ENCODE measurements at regions not wholly inside any gene's neighbourhood (a gene's known extent, or its start where the extent isn't known, plus 50 kb on each side); places are given as distances from the start of the nearest gene placed in this dataset.
"Not testable (repeated sequence)": the region's sequence is repeated elsewhere in the genome, so short reads cannot be mapped to it uniquely, and the experiment has no call there.

GRCh38 chrY:19644889-19645638 lies 99.5 kb downstream of the KDM5D start:
- CTCF ChIA-PET: no interaction called here
- Mint-ChIP-seq H3K27ac (no peak overlapping the region), H3K36me3 (no peaks in the 10 kb centered on the region), H3K4me1 (no peaks in the 10 kb centered on the region), H3K9me3 (ENCODE audit: low read depth) (no peaks in the 10 kb centered on the region), H3K4me3 (no peak overlapping the region), H3K27me3 (no peaks in the 10 kb centered on the region)
- DNase-seq (no peak), ATAC-seq (no peak)

- no peak for ATAC-seq
- Mint-ChIP-seq H3K4me3 (no peak overlapping the region), H3K27ac (no peak overlapping the region), H3K9me3 (ENCODE audit: low read depth) (no peaks in the 10 kb centered on the region), H3K36me3 (peaks cover 1% of the 10 kb centered on the region), H3K27me3 (no peaks in the 10 kb centered on the region), H3K4me1 (no peaks in the 10 kb centered on the region)
- CTCF ChIA-PET: no interaction called here
- DNase-seq: no peak
These were observed 106.7 kb downstream of the KDM5D start for GRCh38 chrY:19637651-19638347.

DNA sequence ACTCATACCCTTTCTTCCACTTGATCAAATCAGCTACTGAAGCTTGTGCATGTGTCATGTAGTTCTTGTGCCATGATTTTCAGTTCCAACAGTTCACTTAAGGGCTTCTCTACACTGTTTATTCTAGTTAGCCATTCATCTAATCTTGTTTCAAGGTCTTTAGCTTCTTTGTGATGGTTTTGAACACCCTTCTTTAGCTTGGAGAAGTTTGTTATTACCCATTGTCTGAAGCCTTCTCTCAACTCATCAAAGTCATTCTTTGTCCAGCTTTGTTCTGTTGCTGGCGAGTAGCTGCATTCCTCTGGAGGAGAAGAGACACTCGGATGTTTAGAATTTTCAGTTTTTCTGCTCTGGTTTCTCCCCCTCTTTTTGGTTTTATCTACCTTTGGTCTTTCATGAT lies 115.6 kb downstream of the KDM5D start:
- H3K4me3 Mint-ChIP-seq: no peak overlapping the region
- no peak overlapping the region for H3K27ac Mint-ChIP-seq
- CTCF ChIA-PET: no interaction called here
- H3K4me1 Mint-ChIP-seq: no peaks in the 10 kb centered on the region
- no peaks in the 10 kb centered on the region for H3K9me3 Mint-ChIP-seq (ENCODE audit: low read depth)
- H3K36me3 Mint-ChIP-seq: no peaks in the 10 kb centered on the region
- DNase-seq (no peak), ATAC-seq (no peak)
- no peaks in the 10 kb centered on the region for H3K27me3 Mint-ChIP-seq

DNA sequence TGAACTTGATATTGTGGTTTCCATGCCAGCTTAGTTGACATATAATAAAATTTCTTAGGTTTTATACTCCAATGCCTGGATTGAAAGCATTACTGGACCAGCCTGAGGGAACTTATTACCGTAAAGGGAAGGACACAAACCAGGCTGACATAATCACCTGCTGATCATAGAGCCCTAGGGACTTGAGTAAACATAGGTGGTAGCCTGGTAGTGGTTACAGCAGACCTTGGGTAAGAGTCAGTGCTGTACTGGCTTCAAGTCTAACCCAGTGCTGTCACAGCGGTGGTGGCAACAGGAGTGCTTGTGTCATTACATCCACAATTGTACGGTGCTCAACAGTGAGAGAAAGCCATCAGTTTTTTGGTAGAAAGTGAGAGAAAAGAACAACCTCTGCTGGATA lies 122.1 kb downstream of the KDM5D start:
- Mint-ChIP-seq H3K4me3 (no peak overlapping the region), H3K9me3 (ENCODE audit: low read depth) (no peaks in the 10 kb centered on the region), H3K4me1 (no peaks in the 10 kb centered on the region), H3K27me3 (no peaks in the 10 kb centered on the region), H3K27ac (no peak overlapping the region), H3K36me3 (no peaks in the 10 kb centered on the region)
- DNase-seq (no peak), ATAC-seq (no peak)
- CTCF ChIA-PET: no interaction called here

DNA sequence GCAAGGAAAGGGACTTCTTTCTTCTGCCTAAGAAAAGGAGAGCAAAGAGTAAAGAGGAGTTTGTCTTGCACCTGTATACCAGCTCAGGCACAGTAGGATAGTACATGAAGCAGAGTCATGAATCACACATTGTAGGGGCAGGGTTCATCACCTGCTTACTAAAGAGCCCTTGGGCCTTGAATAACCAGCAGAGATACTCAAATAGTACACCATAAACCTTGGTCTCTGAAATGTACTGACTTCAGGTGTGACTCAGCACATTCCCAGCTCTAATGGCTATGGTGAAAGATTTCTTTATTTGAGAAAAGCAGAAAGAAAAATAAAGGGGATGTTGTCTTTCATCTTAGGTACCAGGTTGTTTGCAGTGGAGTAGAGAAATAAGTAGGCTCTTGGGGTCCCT lies 122.8 kb downstream of the KDM5D start:
- DNase-seq (no peak), ATAC-seq (no peak)
- no peak overlapping the region for H3K4me3 Mint-ChIP-seq
- H3K4me1 Mint-ChIP-seq: no peaks in the 10 kb centered on the region
- H3K36me3 Mint-ChIP-seq: no peaks in the 10 kb centered on the region
- H3K9me3 Mint-ChIP-seq (ENCODE audit: low read depth): no peaks in the 10 kb centered on the region
- no peaks in the 10 kb centered on the region for H3K27me3 Mint-ChIP-seq
- no peak overlapping the region for H3K27ac Mint-ChIP-seq
- CTCF ChIA-PET: no interaction called here

DNA sequence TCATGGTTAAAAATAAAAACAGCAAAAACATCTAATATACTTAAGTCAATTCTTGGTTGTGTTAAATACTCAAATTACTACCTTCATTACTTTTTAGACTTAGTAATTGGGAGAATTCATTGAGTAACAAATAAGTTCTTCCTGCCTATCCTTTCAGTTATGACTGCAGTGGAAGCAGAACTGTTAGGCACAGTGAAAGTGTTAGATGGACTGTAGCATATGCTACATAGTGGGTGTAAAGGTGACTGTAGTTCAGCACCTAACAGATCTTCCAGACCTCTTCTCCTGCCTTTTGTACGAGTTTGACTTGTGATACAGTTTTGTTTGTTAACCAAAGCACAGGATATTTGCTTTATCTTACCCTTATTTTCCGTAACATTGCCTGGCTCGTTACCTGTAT lies 143.4 kb downstream of the KDM5D start:
- Mint-ChIP-seq H3K36me3 (peaks cover 26% of the 10 kb centered on the region), H3K27me3 (no peaks in the 10 kb centered on the region), H3K27ac (no peak overlapping the region), H3K4me1 (peaks cover 6% of the 10 kb centered on the region), H3K9me3 (ENCODE audit: low read depth) (no peaks in the 10 kb centered on the region), H3K4me3 (no peak overlapping the region)
- DNase-seq: no peak
- CTCF ChIA-PET: no interaction called here
- no peak for ATAC-seq

GRCh38 chrY:19600711-19601110 lies 143.8 kb downstream of the KDM5D start:
- peaks cover 6% of the 10 kb centered on the region for H3K4me1 Mint-ChIP-seq
- H3K27ac Mint-ChIP-seq: no peak overlapping the region
- no peak for ATAC-seq
- H3K36me3 Mint-ChIP-seq: peaks cover 30% of the 10 kb centered on the region
- H3K4me3 Mint-ChIP-seq: no peak overlapping the region
- H3K27me3 Mint-ChIP-seq: no peaks in the 10 kb centered on the region
- DNase-seq: no peak
- H3K9me3 Mint-ChIP-seq (ENCODE audit: low read depth): no peaks in the 10 kb centered on the region
- CTCF ChIA-PET: no interaction called here

DNA sequence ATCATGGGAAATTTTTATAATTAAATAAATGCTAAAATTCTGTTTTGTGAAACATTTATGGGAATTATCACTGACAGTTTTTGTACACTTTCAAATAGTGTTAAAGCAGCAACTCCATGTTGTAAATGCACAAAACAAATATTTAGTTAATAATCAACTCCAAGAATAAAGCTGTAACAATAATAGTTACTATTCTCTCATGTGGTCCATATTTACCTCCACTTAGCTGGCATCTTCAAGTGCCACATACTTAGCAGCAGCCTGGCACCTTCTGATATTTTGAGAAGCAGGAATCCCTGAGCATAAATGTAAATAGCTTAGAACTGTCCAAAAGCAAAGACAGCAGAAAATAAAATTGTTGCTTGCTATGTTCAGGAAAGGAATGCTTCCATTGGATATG lies 154.3 kb downstream of the KDM5D start:
- DNase-seq: no peak
- Mint-ChIP-seq H3K4me1 (peaks cover 2% of the 10 kb centered on the region), H3K9me3 (ENCODE audit: low read depth) (no peaks in the 10 kb centered on the region), H3K36me3 (peaks cover 18% of the 10 kb centered on the region), H3K27ac (no peak overlapping the region), H3K4me3 (no peak overlapping the region), H3K27me3 (no peaks in the 10 kb centered on the region)
- CTCF ChIA-PET: no interaction called here
- no peak for ATAC-seq

- CTCF ChIA-PET: no interaction called here
- Mint-ChIP-seq H3K9me3 (ENCODE audit: low read depth) (no peaks in the 10 kb centered on the region), H3K27me3 (no peaks in the 10 kb centered on the region), H3K27ac (no peak overlapping the region), H3K36me3 (peaks cover 23% of the 10 kb centered on the region), H3K4me1 (peaks cover 7% of the 10 kb centered on the region), H3K4me3 (no peak overlapping the region)
- ATAC-seq (no peak), DNase-seq (no peak)
These were observed 154.9 kb downstream of the KDM5D start for GRCh38 chrY:19589664-19590063.

DNA sequence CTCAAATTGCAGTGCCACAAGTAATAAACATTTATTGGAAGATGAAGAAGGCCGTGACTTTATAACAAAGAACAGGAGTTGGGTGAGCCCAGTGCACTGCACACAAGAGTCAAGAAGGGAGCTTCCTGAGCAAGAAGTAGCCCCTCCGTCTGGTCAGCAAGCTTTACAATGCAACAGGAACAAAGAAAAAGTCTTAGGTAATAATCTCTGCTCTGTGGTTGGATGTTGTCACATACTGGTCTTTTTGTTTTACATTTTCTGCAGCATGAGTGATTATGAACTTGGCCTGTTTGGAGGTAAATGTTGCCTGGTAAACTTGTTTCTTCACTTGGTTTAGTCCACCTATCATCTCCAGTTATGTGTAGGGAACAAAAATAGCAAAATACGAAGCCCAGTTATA lies 157.2 kb downstream of the KDM5D start:
- CTCF ChIA-PET: interaction anchor here (0.9 kb wide), 1 partner anchor 1225 kb away, joined by 3 read pairs; no protein-coding TSS in a partner anchor
- ATAC-seq (no peak), DNase-seq (no peak)
- H3K4me3 Mint-ChIP-seq: no peak overlapping the region
- no peaks in the 10 kb centered on the region for H3K9me3 Mint-ChIP-seq (ENCODE audit: low read depth)
- no peaks in the 10 kb centered on the region for H3K27me3 Mint-ChIP-seq
- peaks cover 11% of the 10 kb centered on the region for H3K4me1 Mint-ChIP-seq
- H3K36me3 Mint-ChIP-seq: peaks cover 22% of the 10 kb centered on the region
- no peak overlapping the region for H3K27ac Mint-ChIP-seq

- H3K27me3 Mint-ChIP-seq; CTCF ChIA-PET; H3K9me3 Mint-ChIP-seq (ENCODE audit: low read depth); DNase-seq; H3K4me3 Mint-ChIP-seq; ATAC-seq; H3K27ac Mint-ChIP-seq: not testable (repeated sequence)
- Mint-ChIP-seq H3K36me3 (peaks cover 28% of the 10 kb centered on the region), H3K4me1 (peaks cover 21% of the 10 kb centered on the region)
These were observed 163.5 kb downstream of the KDM5D start for GRCh38 chrY:19580990-19581389.

DNA sequence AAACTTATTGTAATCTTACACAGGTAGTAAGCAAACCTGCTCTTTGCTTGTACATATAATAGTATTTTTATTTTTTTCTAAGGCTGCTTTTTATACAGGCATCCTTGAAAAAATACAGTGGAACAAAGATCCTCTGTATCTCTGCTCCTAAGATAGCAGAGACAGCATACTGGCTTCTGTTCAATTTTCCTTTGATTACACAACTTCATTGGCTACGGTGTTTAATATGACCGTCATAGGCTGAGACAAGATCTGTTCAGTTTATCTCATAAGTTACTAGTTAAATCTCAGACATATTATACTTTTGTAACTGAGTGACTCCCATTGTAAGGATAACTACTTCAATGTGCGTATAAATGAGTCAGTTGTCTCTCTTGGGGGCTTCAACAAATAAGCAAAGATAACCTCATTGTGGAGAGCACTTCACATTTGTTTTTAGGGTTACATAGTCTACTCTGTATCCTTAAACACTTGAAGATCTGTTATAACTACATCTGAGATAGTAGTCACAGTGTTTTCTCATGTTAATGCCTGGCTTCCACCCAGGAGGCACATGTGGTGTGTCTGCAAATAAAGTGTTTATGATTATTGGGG lies 166.1 kb downstream of the KDM5D start:
- no peak for ATAC-seq
- CTCF ChIA-PET: no interaction called here
- Mint-ChIP-seq H3K27me3 (no peaks in the 10 kb centered on the region), H3K9me3 (ENCODE audit: low read depth) (no peaks in the 10 kb centered on the region), H3K27ac (no peak overlapping the region), H3K4me3 (no peak overlapping the region), H3K4me1 (peaks cover 28% of the 10 kb centered on the region), H3K36me3 (peaks cover 23% of the 10 kb centered on the region)
- no peak for DNase-seq

GRCh38 chrY:19577250-19577649 lies 167.3 kb downstream of the KDM5D start:
- no peaks in the 10 kb centered on the region for H3K9me3 Mint-ChIP-seq (ENCODE audit: low read depth)
- H3K4me3 Mint-ChIP-seq: no peak overlapping the region
- peaks cover 35% of the 10 kb centered on the region for H3K4me1 Mint-ChIP-seq
- H3K36me3 Mint-ChIP-seq: peaks cover 27% of the 10 kb centered on the region
- no peak overlapping the region for H3K27ac Mint-ChIP-seq
- CTCF ChIA-PET: interaction anchor here (0.6 kb wide), 1 partner anchor 10 kb away, joined by 3 read pairs; no protein-coding TSS in a partner anchor
- H3K27me3 Mint-ChIP-seq: no peaks in the 10 kb centered on the region
- ATAC-seq (no peak), DNase-seq (no peak)

- CTCF ChIA-PET: interaction anchor here (1.5 kb wide), 1 partner anchor 17 kb away, joined by 3 read pairs; no protein-coding TSS in a partner anchor
- DNase-seq (no peak), ATAC-seq (no peak)
- H3K27ac Mint-ChIP-seq: no peak overlapping the region
- H3K4me1 Mint-ChIP-seq: peaks cover 42% of the 10 kb centered on the region
- no peaks in the 10 kb centered on the region for H3K9me3 Mint-ChIP-seq (ENCODE audit: low read depth)
- peaks cover 24% of the 10 kb centered on the region for H3K36me3 Mint-ChIP-seq
- H3K27me3 Mint-ChIP-seq: no peaks in the 10 kb centered on the region
- no peak overlapping the region for H3K4me3 Mint-ChIP-seq
These were observed 169.6 kb downstream of the KDM5D start for GRCh38 chrY:19574939-19575338.

Data from activated CD8-positive, alpha-beta memory T cell treated with anti-CD3 and anti-CD28 coated beads, Interleukin-2, amount 10 ng/mL, durations not matched to agents 7 days and 5 days (primary cell).